ENCODE measurements at regions not wholly inside any gene's neighbourhood (a gene's known extent, or its start where the extent isn't known, plus 50 kb on each side); places are given as distances from the start of the nearest gene placed in this dataset.

DNA sequence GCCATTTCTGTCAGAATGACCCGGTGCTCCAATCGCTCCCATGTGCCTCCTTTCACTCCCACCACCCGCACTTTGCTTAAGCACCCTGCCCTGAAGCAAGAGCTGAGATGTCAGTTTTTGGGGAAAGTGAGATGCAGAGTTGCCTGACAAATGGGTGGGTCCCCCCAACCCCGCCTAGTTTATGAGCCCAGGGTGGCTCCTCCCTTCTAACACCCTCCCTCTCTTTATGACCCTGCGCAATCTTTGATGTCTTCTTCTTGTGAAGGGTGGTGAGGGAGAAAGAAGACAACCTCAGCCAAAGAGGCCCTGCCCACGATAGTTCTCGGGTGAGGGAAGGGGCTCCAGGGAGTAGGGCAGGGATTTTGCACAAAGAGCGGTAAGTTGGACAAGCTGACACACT lies 89.5 kb upstream of the HOXC13 start:
- TF ChIP-seq CTCF (IDR thresholded peaks at IDR 0.05; ENCODE audit: low read depth, low read length) (no peak), POLR2A (IDR thresholded peaks at IDR 0.05; ENCODE audit: extremely low read depth, insufficient read length) (no peak)

All from NB4 (cell line).